Ovary (tissue), 3 donors: ENCODE measurements at regions not wholly inside any gene's neighbourhood (a gene's known extent, or its start where the extent isn't known, plus 50 kb on each side); places are given as distances from the start of the nearest gene placed in this dataset.

Experiments
- EP300 ChIP-seq: sonication (generic); formaldehyde crosslinking; IDR thresholded peaks from one replicate; pipeline ENCODE4 v1.6.1; 2017; ENCODE audit warnings: antibody characterized with exemption
- TF ChIP-seq, protein P1 (sequence below), 3 donors: fragments of 450-650 bp in 2 of 3; fragments of 200-600 bp in 1 of 3; IDR thresholded peaks; one replicate each; pipeline versions ENCODE4 v1.5.1 to v1.8.0; 2016 to 2022; ENCODE audit warnings: antibody characterized with exemption in 3 of 3, mild to moderate bottlenecking in 1 of 3
- donor health status: DM: no; HTN: no; CAD: no.

GRCh38 chr22:25327018-25327755 lies 107.7 kb downstream of the CRYBB2 start:
- TF ChIP-seq, protein P1, sequence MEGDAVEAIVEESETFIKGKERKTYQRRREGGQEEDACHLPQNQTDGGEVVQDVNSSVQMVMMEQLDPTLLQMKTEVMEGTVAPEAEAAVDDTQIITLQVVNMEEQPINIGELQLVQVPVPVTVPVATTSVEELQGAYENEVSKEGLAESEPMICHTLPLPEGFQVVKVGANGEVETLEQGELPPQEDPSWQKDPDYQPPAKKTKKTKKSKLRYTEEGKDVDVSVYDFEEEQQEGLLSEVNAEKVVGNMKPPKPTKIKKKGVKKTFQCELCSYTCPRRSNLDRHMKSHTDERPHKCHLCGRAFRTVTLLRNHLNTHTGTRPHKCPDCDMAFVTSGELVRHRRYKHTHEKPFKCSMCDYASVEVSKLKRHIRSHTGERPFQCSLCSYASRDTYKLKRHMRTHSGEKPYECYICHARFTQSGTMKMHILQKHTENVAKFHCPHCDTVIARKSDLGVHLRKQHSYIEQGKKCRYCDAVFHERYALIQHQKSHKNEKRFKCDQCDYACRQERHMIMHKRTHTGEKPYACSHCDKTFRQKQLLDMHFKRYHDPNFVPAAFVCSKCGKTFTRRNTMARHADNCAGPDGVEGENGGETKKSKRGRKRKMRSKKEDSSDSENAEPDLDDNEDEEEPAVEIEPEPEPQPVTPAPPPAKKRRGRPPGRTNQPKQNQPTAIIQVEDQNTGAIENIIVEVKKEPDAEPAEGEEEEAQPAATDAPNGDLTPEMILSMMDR (IDR thresholded peaks at IDR 0.05) = no peak
- no peak for TF ChIP-seq EP300
